Neuronal stem cell (in vitro differentiated cells): ENCODE measurements at regions not wholly inside any gene's neighbourhood (a gene's known extent, or its start where the extent isn't known, plus 50 kb on each side); places are given as distances from the start of the nearest gene placed in this dataset.

Experiments
- DNase-seq: peaks from one replicate; pipeline ENCODE4 v3.0.0-alpha.2; 2013; ENCODE audit warnings: low spot score
- H2AFZ ChIP-seq: one replicate; pipeline ENCODE4 v1.6.1; 2013; ENCODE audit warnings: mild to moderate bottlenecking, low read length, inconsistent platforms
- H2AK5ac ChIP-seq: 2 replicates; pipeline ENCODE4 v1.6.1; 2013; ENCODE audit warnings: low read depth, mild to moderate bottlenecking, inconsistent platforms, low read length, moderate library complexity, mixed read lengths
- H2BK120ac ChIP-seq: 2 replicates; pipeline ENCODE4 v1.6.1; 2013; ENCODE audit warnings: low read depth, mild to moderate bottlenecking, inconsistent platforms, low read length, moderate library complexity, mixed read lengths
- H2BK12ac ChIP-seq: one replicate; pipeline ENCODE4 v1.6.1; 2013; ENCODE audit warnings: low read length, inconsistent platforms
- H2BK15ac ChIP-seq: 2 replicates; pipeline ENCODE4 v1.6.1; 2013; ENCODE audit warnings: mild to moderate bottlenecking, low read length, inconsistent platforms, mixed read lengths
- H2BK5ac ChIP-seq: one replicate; pipeline ENCODE4 v1.6.1; 2013; ENCODE audit warnings: inconsistent platforms, mild to moderate bottlenecking, low read length, moderate library complexity
- H3K14ac ChIP-seq: one replicate; pipeline ENCODE4 v1.6.1; 2013; ENCODE audit warnings: low read length, inconsistent platforms
- H3K18ac ChIP-seq: 2 replicates; pipeline ENCODE4 v1.6.1; 2013; ENCODE audit warnings: low read length, inconsistent platforms
- H3K23ac ChIP-seq: 2 replicates; pipeline ENCODE4 v1.6.1; 2013; ENCODE audit warnings: low read depth, mild to moderate bottlenecking, mixed read lengths, low read length, inconsistent platforms; ENCODE audit not compliant: poor library complexity
- H3K27ac ChIP-seq: replicated peaks from 3 replicates; pipeline ENCODE4 v1.5.1; 2013; ENCODE audit warnings: low read length, inconsistent platforms
- H3K27me3 ChIP-seq, 3 experiments: 2 replicates each; pipeline ENCODE4 v1.6.1; 2013; ENCODE audit warnings: low read length in 3 of 3, mild to moderate bottlenecking in 2 of 3, inconsistent platforms in 1 of 3, low read depth in 1 of 3, mixed read lengths in 1 of 3, moderate library complexity in 1 of 3; ENCODE audit not compliant: control insufficient read depth in 3 of 3, insufficient read depth in 3 of 3
- H3K36me3 ChIP-seq, 2 donors: replicated peaks in 1 of 2; 2 replicates each; pipeline ENCODE4 v1.6.1; 2013; ENCODE audit warnings: low read length in 2 of 2; ENCODE audit not compliant: control insufficient read depth in 2 of 2, insufficient read depth in 2 of 2
- H3K4ac ChIP-seq: 2 replicates; pipeline ENCODE4 v1.6.1; 2013; ENCODE audit warnings: inconsistent platforms, mild to moderate bottlenecking, low read length, moderate library complexity
- H3K4me1 ChIP-seq, 2 donors: 1 replicate in 1 of 2; 2 replicates in 1 of 2; pipeline ENCODE4 v1.6.1; 2013; ENCODE audit warnings: low read length in 2 of 2, low read depth in 1 of 2; ENCODE audit not compliant: control insufficient read depth in 2 of 2, insufficient read depth in 1 of 2
- H3K4me2 ChIP-seq: one replicate; pipeline ENCODE4 v1.6.1; 2013; ENCODE audit warnings: mild to moderate bottlenecking, low read length, inconsistent platforms; ENCODE audit not compliant: insufficient read depth, poor library complexity, severe bottlenecking
- H3K4me3 ChIP-seq, 2 donors: 2 replicates each; pipeline ENCODE4 v1.5.1; 2013; ENCODE audit warnings: low read length in 2 of 2, mild to moderate bottlenecking in 2 of 2, inconsistent platforms in 1 of 2, moderate library complexity in 1 of 2
- H3K79me1 ChIP-seq: one replicate; pipeline ENCODE4 v1.6.1; 2013; ENCODE audit warnings: low read depth, mild to moderate bottlenecking, inconsistent platforms, low read length, moderate library complexity
- H3K9ac ChIP-seq: one replicate; pipeline ENCODE4 v1.6.1; 2013; ENCODE audit warnings: mild to moderate bottlenecking, low read depth, low read length, inconsistent platforms; ENCODE audit not compliant: poor library complexity
- H3K9me3 ChIP-seq, 2 donors: replicated peaks in 1 of 2; 2 replicates each; pipeline versions ENCODE3 to v1.6.1; 2013; ENCODE audit warnings: low read length in 2 of 2, mild to moderate bottlenecking in 2 of 2, inconsistent platforms in 1 of 2, low read depth in 1 of 2, mixed read lengths in 1 of 2, moderate library complexity in 1 of 2; ENCODE audit not compliant: control insufficient read depth in 2 of 2, insufficient read depth in 1 of 2
- H4K8ac ChIP-seq: one replicate; pipeline ENCODE4 v1.6.1; 2013; ENCODE audit warnings: low read depth, mild to moderate bottlenecking, inconsistent platforms, low read length, moderate library complexity
- H4K91ac ChIP-seq: one replicate; pipeline ENCODE4 v1.6.1; 2013; ENCODE audit warnings: low read length, low read depth, mild to moderate bottlenecking, inconsistent platforms; ENCODE audit not compliant: poor library complexity
- WGBS, 2 donors: extraction: QIAGEN DNeasy Blood & Tissue Kit; methylation state at CpG; one replicate each; pipeline ENCODE4 v1.1.7; 2013; ENCODE audit warnings: missing lambda C conversion rate in 2 of 2, mixed read lengths in 1 of 2; ENCODE audit not compliant: insufficient read length in 2 of 2, insufficient replicate concordance in 1 of 2; ENCODE audit errors: extremely low coverage in 2 of 2; 5-methylcytosine and 5-hydroxymethylcytosine counted together

DNA sequence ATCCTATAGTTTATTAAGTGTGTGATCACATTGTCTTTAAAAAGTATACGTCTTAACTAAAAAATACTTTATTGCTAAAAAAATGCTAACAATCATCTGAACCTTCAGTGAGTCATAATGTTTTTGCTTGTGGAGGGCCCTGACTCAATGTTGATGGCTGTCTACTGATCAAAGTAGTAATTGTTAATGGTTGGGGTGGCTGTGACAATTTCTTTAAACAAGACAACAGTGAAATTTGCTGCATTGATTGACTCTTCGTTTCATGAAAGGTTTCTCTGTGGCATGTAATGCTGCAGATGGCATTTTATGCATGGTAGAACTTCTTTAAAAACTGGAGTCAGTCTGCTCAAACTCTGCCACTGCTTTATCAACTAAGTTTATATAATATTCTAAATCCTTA lies 101.4 kb upstream of the IL15 start:
- H3K9ac ChIP-seq = no peak overlapping the region
- H3K36me3 ChIP-seq = no peaks in the 10 kb centered on the region
- no peak overlapping the region for H3K14ac ChIP-seq
- H3K18ac ChIP-seq = no peak overlapping the region
- H4K8ac ChIP-seq = no peak overlapping the region
- no peak overlapping the region for H2BK120ac ChIP-seq
- H3K4me3 ChIP-seq = no peak overlapping the region
- H3K9me3 ChIP-seq = no peaks in the 10 kb centered on the region
- no peaks in the 10 kb centered on the region for H3K27me3 ChIP-seq
- no peak overlapping the region for H4K91ac ChIP-seq
- DNase-seq = no peak
- no peak overlapping the region for H3K27ac ChIP-seq
- H2BK15ac ChIP-seq = no peak overlapping the region
- no peak overlapping the region for H3K4me2 ChIP-seq
- H3K23ac ChIP-seq = no peak overlapping the region
- no peak overlapping the region for H2AFZ ChIP-seq
- H3K4ac ChIP-seq = no peak overlapping the region
- WGBS, 2 donors = no CpG with 5 or more reads among the region's 2 CpGs
- no peak overlapping the region for H2BK5ac ChIP-seq
- H3K4me1 ChIP-seq = no peaks in the 10 kb centered on the region
- no peak overlapping the region for H2BK12ac ChIP-seq
- no peaks in the 10 kb centered on the region for H3K79me1 ChIP-seq
- H2AK5ac ChIP-seq = no peak overlapping the region

DNA sequence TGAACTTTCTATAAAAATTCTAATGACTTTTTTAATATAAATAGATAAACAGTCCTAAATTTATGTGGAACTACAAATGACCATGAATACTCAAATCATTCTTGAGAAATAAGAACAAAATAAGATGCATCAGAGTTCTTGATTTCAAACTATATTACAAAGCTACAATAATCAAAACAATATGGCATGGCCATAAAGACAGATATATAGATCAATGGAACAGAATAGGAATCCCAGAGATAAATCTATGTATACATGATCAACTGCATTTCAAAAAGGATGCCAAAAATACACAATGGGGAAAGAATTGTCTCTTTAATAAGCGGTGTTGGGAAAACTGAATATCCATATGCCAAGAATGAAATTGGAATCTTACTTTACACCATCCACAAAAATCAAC lies 98.4 kb upstream of the IL15 start:
- no peak overlapping the region for H2AFZ ChIP-seq
- no peak overlapping the region for H3K14ac ChIP-seq
- H3K27me3 ChIP-seq = no peaks in the 10 kb centered on the region
- no peak overlapping the region for H3K4me3 ChIP-seq
- H2BK15ac ChIP-seq = no peak overlapping the region
- no peak overlapping the region for H3K4me2 ChIP-seq
- no peak overlapping the region for H2BK12ac ChIP-seq
- DNase-seq = no peak
- no peak overlapping the region for H3K9ac ChIP-seq
- H4K91ac ChIP-seq = no peak overlapping the region
- no peaks in the 10 kb centered on the region for H3K36me3 ChIP-seq
- no peak overlapping the region for H3K18ac ChIP-seq
- no peak overlapping the region for H4K8ac ChIP-seq
- H2AK5ac ChIP-seq = no peak overlapping the region
- WGBS, 2 donors = no CpG with 5 or more reads among the region's 1 CpG
- H2BK5ac ChIP-seq = no peak overlapping the region
- H3K4ac ChIP-seq = no peak overlapping the region
- H3K79me1 ChIP-seq = no peaks in the 10 kb centered on the region
- no peak overlapping the region for H2BK120ac ChIP-seq
- H3K4me1 ChIP-seq = no peaks in the 10 kb centered on the region
- H3K27ac ChIP-seq = no peak overlapping the region
- H3K9me3 ChIP-seq = no peaks in the 10 kb centered on the region
- no peak overlapping the region for H3K23ac ChIP-seq

DNA sequence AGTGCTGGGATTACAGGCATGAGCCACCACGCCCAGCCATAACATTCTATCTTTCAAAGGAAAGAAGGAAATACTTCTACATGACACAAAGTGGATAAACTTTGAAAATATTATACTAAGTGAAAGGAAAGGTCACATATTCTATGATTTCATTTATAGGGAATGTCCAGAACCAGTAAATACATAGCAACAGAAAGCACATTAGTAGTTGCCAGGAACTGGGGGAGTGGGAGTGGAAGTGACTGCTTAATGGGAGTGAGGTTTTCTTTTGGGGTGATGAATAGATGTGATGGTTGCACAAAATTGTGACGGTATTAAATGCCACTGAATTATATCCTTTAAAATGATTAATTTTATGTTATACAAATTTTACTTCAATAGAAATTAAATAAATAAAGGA lies 95.7 kb upstream of the IL15 start:
- whole genome bisulfite sequencing, 2 donors = no CpG with 5 or more reads among the region's 2 CpGs
- Histone ChIP-seq H4K91ac (no peak overlapping the region), H3K9ac (no peak overlapping the region), H3K79me1 (no peaks in the 10 kb centered on the region), H3K27ac (no peak overlapping the region), H2BK15ac (no peak overlapping the region), H3K27me3 (no peaks in the 10 kb centered on the region), H2BK12ac (no peak overlapping the region), H2AFZ (no peak overlapping the region), H2BK120ac (no peak overlapping the region), H2AK5ac (no peak overlapping the region), H3K18ac (no peak overlapping the region), H3K23ac (no peak overlapping the region), H2BK5ac (no peak overlapping the region), H3K4me2 (no peak overlapping the region), H3K4me1 (no peaks in the 10 kb centered on the region), H3K14ac (no peak overlapping the region), H3K4me3 (no peak overlapping the region), H3K9me3 (no peaks in the 10 kb centered on the region), H3K4ac (no peak overlapping the region), H3K36me3 (no peaks in the 10 kb centered on the region), H4K8ac (no peak overlapping the region)
- DNase-seq = no peak

DNA sequence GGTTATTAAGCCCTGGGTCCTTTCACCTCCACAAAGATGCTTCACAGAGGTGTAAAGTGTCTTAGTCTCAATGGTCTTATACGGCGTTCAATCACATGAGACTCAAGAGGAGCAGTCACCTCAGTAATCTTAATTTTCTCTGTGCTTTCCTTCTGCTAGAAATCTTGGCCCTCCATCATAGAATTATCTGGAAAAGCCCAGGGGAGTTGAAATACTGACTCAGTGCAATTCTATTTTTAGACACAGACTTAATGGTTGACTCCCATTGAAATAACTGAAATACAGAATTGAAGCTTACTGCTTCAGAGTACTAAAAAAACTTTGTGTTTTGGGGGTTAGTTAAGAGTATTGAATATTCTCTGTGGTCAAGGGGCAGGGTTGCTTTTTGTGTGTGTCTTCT lies 94.5 kb upstream of the IL15 start:
- Histone ChIP-seq H3K36me3 (no peaks in the 10 kb centered on the region), H4K91ac (no peak overlapping the region), H4K8ac (no peak overlapping the region), H3K27me3 (no peaks in the 10 kb centered on the region), H3K4me2 (no peak overlapping the region), H2AK5ac (no peak overlapping the region), H3K4ac (no peak overlapping the region), H2BK120ac (no peak overlapping the region), H2BK15ac (no peak overlapping the region), H2BK12ac (no peak overlapping the region), H3K9me3 (no peaks in the 10 kb centered on the region), H3K79me1 (no peaks in the 10 kb centered on the region), H3K4me3 (no peak overlapping the region), H3K14ac (no peak overlapping the region), H2BK5ac (no peak overlapping the region), H3K18ac (no peak overlapping the region), H3K27ac (no peak overlapping the region), H3K4me1 (no peaks in the 10 kb centered on the region), H2AFZ (no peak overlapping the region), H3K9ac (no peak overlapping the region), H3K23ac (no peak overlapping the region)
- no CpG with 5 or more reads among the region's 2 CpGs for WGBS, 2 donors
- DNase-seq = no peak
